ENCODE measurements at regions not wholly inside any gene's neighbourhood (a gene's known extent, or its start where the extent isn't known, plus 50 kb on each side); places are given as distances from the start of the nearest gene placed in this dataset.

DNA sequence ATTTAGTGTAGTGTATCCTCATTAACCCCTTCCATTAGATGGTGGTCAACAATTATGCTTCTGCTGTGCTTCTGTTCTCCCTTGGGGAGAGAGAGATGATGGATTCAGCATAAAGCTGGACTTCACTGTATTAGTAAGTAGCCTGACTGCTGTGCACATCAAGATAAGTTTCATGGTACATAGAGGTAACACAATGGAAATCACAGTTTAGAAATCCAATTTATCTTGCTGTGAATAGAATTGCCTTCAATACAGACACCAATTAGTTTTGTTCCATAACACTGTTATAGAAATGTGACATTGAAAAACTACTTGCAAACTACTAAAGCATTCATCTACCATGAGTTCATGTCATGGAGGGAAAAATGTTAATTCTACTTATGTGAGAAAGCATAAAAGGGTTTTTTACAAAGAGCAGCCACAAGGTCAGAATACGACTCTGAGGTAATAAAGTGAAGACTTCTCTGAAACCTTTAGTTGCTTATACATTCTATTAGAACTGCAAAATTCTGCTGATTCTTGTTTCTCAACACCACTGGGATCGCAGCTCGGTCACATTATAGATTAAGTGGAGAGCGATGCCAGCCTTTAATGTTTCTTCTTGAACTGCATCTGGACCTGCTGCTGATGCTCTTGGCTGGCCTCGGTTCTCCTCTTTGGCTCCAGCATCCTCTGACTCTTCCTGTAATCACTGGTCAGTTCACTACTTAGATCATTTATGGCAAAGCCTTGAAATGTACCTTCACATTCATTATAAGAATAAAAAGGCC is 190.8 kb downstream of the ATP23 start:
- H3K36me3 ChIP-seq (ENCODE audit: control insufficient read depth in 1 of 2, insufficient read depth in 2 of 2, low read length in 2 of 2): no peaks in the 10 kb centered on the region
- H3K9me2 ChIP-seq (ENCODE audit: insufficient read depth): no peaks in the 10 kb centered on the region
- no peaks in the 10 kb centered on the region for H3K79me2 ChIP-seq (ENCODE audit: insufficient read depth, low read length)
- intact Hi-C loops (cut with micrococcal nuclease): no loop called here
- H3K4me2 ChIP-seq (ENCODE audit: low read length): no peak overlapping the region
- no peak overlapping the region for H3K9ac ChIP-seq (ENCODE audit: low read length)
- H3K9me3 ChIP-seq (ENCODE audit: control insufficient read depth in 1 of 2, insufficient read depth in 1 of 2, low read depth in 1 of 2, low read length in 2 of 2): no peaks in the 10 kb centered on the region
- no peaks in the 10 kb centered on the region for H3K27me3 ChIP-seq (ENCODE audit: insufficient read depth, low read length)
- BruUV-seq (replicated peaks): no TSS peak
- RAD21 ChIA-PET (ENCODE audit: low non-redundant PET in 1 of 2, low total read pairs in 2 of 2, uncharacterized antibody in 2 of 2, unreplicated experiment in 2 of 2): no interaction called here
- no peak overlapping the region for H3K27ac ChIP-seq (ENCODE audit: low read depth, low read length)
- no peak overlapping the region for H3K4me3 ChIP-seq (replicated peaks in 1 of 2; ENCODE audit: low read depth in 1 of 2, low read length in 2 of 2)
- no peak for TF ChIP-seq YY1 (IDR thresholded peaks at IDR 0.05; ENCODE audit: extremely low read depth, insufficient replicate concordance, low read depth, low read length)
- no peak for DNase-seq (ENCODE audit: low read depth, low spot score)
- CTCF ChIA-PET: no interaction called here
- no peaks in the 10 kb centered on the region for H3K4me1 ChIP-seq (ENCODE audit: control insufficient read depth in 1 of 2, insufficient read depth in 2 of 2, low read length in 2 of 2)
- H2AFZ ChIP-seq (ENCODE audit: low read depth, low read length, poor library complexity, severe bottlenecking): no peak overlapping the region
- ATAC-seq: no peak
- POLR2A ChIA-PET: no interaction called here
- no peaks in the 10 kb centered on the region for H4K20me1 ChIP-seq (ENCODE audit: insufficient read depth)

DNA sequence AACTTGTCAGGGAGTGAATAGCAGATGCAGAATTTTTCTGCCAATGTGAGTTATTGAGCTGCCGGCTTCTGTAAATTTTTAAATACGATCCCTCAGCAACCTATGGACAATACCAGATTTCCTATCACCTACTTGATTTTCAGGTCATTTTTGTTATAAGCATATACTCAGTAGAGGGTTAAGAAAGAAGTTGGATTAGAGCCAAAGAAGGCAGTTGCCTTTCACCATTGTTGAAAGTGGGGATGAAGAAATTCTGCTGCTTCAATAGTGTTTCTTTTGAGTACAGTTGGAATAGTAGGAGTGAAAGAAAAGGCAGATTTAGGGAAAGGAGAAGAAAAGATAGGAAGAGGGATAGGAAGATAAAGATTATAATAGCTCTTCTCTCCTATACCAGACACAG is 197.1 kb downstream of the ATP23 start:
- Histone ChIP-seq H3K4me2 (ENCODE audit: low read length) (no peak overlapping the region), H3K9me3 (ENCODE audit: control insufficient read depth in 1 of 2, insufficient read depth in 1 of 2, low read depth in 1 of 2, low read length in 2 of 2) (no peaks in the 10 kb centered on the region), H2AFZ (ENCODE audit: low read depth, low read length, poor library complexity, severe bottlenecking) (no peak overlapping the region), H3K4me3 (replicated peaks in 1 of 2; ENCODE audit: low read depth in 1 of 2, low read length in 2 of 2) (no peak overlapping the region), H3K9ac (ENCODE audit: low read length) (no peak overlapping the region), H3K79me2 (ENCODE audit: insufficient read depth, low read length) (no peaks in the 10 kb centered on the region), H3K4me1 (ENCODE audit: control insufficient read depth in 1 of 2, insufficient read depth in 2 of 2, low read length in 2 of 2) (no peaks in the 10 kb centered on the region), H3K9me2 (ENCODE audit: insufficient read depth) (no peaks in the 10 kb centered on the region), H3K27me3 (ENCODE audit: insufficient read depth, low read length) (no peaks in the 10 kb centered on the region), H3K36me3 (ENCODE audit: control insufficient read depth in 1 of 2, insufficient read depth in 2 of 2, low read length in 2 of 2) (no peaks in the 10 kb centered on the region), H3K27ac (ENCODE audit: low read depth, low read length) (no peak overlapping the region), H4K20me1 (ENCODE audit: insufficient read depth) (no peaks in the 10 kb centered on the region)
- intact Hi-C loops (cut with micrococcal nuclease): no loop called here
- ChIA-PET RAD21 (ENCODE audit: low non-redundant PET in 1 of 2, low total read pairs in 2 of 2, uncharacterized antibody in 2 of 2, unreplicated experiment in 2 of 2) (no interaction called here), POLR2A (no interaction called here), CTCF (no interaction called here)
- DNase-seq (ENCODE audit: low read depth, low spot score) (no peak), ATAC-seq (no peak)
- BruUV-seq (replicated peaks): no TSS peak
- TF ChIP-seq CEBPB (IDR thresholded peaks at IDR 0.05; ENCODE audit: low read depth): no peak
- no peak for TF ChIP-seq RAD21 (IDR thresholded peaks at IDR 0.05; ENCODE audit: low read depth)
- TF ChIP-seq, protein P1, sequence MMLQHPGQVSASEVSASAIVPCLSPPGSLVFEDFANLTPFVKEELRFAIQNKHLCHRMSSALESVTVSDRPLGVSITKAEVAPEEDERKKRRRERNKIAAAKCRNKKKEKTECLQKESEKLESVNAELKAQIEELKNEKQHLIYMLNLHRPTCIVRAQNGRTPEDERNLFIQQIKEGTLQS (IDR thresholded peaks at IDR 0.05): no peak
